ENCODE measurements at regions not wholly inside any gene's neighbourhood (a gene's known extent, or its start where the extent isn't known, plus 50 kb on each side); places are given as distances from the start of the nearest gene placed in this dataset.

DNA sequence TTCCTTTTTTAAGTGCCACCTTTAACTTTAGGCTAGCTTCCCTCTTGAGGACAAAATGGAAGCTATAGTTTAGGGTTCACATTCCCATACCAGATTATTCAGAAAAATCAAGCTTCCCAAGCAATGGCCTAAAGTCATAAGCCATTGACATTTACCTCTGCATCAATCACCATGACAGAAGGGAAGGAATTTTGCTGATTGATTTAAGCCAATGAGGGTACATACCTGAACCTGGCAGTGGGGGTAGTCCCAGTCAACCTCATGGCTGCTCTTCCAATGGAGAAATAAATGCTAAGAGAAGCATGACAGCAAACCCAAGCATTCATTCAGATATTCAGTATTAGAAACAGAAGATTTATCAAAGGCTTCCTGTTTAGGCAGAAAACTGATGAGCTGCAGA, 128.4 kb upstream of the CREB1 start:
- TF ChIP-seq, protein P1, sequence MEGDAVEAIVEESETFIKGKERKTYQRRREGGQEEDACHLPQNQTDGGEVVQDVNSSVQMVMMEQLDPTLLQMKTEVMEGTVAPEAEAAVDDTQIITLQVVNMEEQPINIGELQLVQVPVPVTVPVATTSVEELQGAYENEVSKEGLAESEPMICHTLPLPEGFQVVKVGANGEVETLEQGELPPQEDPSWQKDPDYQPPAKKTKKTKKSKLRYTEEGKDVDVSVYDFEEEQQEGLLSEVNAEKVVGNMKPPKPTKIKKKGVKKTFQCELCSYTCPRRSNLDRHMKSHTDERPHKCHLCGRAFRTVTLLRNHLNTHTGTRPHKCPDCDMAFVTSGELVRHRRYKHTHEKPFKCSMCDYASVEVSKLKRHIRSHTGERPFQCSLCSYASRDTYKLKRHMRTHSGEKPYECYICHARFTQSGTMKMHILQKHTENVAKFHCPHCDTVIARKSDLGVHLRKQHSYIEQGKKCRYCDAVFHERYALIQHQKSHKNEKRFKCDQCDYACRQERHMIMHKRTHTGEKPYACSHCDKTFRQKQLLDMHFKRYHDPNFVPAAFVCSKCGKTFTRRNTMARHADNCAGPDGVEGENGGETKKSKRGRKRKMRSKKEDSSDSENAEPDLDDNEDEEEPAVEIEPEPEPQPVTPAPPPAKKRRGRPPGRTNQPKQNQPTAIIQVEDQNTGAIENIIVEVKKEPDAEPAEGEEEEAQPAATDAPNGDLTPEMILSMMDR (IDR thresholded peaks at IDR 0.05; ENCODE audit: insufficient read depth, low read length), result no peak
- TF ChIP-seq POLR2AphosphoS5 (IDR thresholded peaks at IDR 0.05; ENCODE audit: low read depth) (no peak), GABPA (IDR thresholded peaks at IDR 0.05; ENCODE audit: low read depth) (no peak)

Data from HL-60 (cell line).